IPS DF 19.7 (cell line): ENCODE measurements at regions not wholly inside any gene's neighbourhood (a gene's known extent, or its start where the extent isn't known, plus 50 kb on each side); places are given as distances from the start of the nearest gene placed in this dataset.
"Not testable (repeated sequence)": the region's sequence is repeated elsewhere in the genome, so short reads cannot be mapped to it uniquely, and the experiment has no call there.

ENCODE experiments used
- DNase-seq: peaks from one replicate; pipeline ENCODE4 v3.0.0-alpha.2; 2013; ENCODE audit warnings: low read depth, low spot score

- DNase-seq: not testable (repeated sequence)
Observed at GRCh38 chr7:65146118-65146914, 139.8 kb upstream of the ERV3-1 start.

- DNase-seq: not testable (repeated sequence)
Observed at GRCh38 chr7:65145710-65146109, 139.2 kb upstream of the ERV3-1 start.

- DNase-seq: not testable (repeated sequence)
Observed at GRCh38 chr7:65145008-65145407, 138.5 kb upstream of the ERV3-1 start.

GRCh38 chr7:65144557-65144956 is 138.1 kb upstream of the ERV3-1 start:
- DNase-seq: not testable (repeated sequence)

GRCh38 chr7:65144119-65144518 is 137.6 kb upstream of the ERV3-1 start:
- not testable (repeated sequence) for DNase-seq

GRCh38 chr7:65141894-65142293 is 135.4 kb upstream of the ERV3-1 start:
- not testable (repeated sequence) for DNase-seq

- not testable (repeated sequence) for DNase-seq
Observed at GRCh38 chr7:65141405-65141778, 134.9 kb upstream of the ERV3-1 start.

GRCh38 chr7:65140543-65141404 is 134.3 kb upstream of the ERV3-1 start:
- not testable (repeated sequence) for DNase-seq

GRCh38 chr7:65136850-65137249 is 130.4 kb upstream of the ERV3-1 start:
- not testable (repeated sequence) for DNase-seq

- DNase-seq: not testable (repeated sequence)
Observed at GRCh38 chr7:65133087-65133486, 126.6 kb upstream of the ERV3-1 start.

- not testable (repeated sequence) for DNase-seq
Observed at GRCh38 chr7:65132256-65132655, 125.8 kb upstream of the ERV3-1 start.

- DNase-seq: not testable (repeated sequence)
Observed at GRCh38 chr7:65127364-65127763, 120.9 kb upstream of the ERV3-1 start.

GRCh38 chr7:65124600-65124999 is 118.1 kb upstream of the ERV3-1 start:
- DNase-seq: not testable (repeated sequence)

GRCh38 chr7:65105650-65106203 is 99.2 kb upstream of the ERV3-1 start:
- not testable (repeated sequence) for DNase-seq

GRCh38 chr7:65100499-65100898 is 94.0 kb upstream of the ERV3-1 start:
- not testable (repeated sequence) for DNase-seq

- DNase-seq: not testable (repeated sequence)
Observed at GRCh38 chr7:65081669-65082055, 75.2 kb upstream of the ERV3-1 start.

- DNase-seq: not testable (repeated sequence)
Observed at GRCh38 chr7:65080799-65081668, 74.5 kb upstream of the ERV3-1 start.

GRCh38 chr7:65074959-65075358 is 68.5 kb upstream of the ERV3-1 start:
- DNase-seq: not testable (repeated sequence)

- not testable (repeated sequence) for DNase-seq
Observed at GRCh38 chr7:65073160-65073559, 66.7 kb upstream of the ERV3-1 start.

GRCh38 chr7:65071854-65072431 is 65.5 kb upstream of the ERV3-1 start:
- DNase-seq: not testable (repeated sequence)

GRCh38 chr7:65069476-65069875 is 63.0 kb upstream of the ERV3-1 start:
- DNase-seq: not testable (repeated sequence)
